Hepatocyte (in vitro differentiated cells): ENCODE measurements at regions not wholly inside any gene's neighbourhood (a gene's known extent, or its start where the extent isn't known, plus 50 kb on each side); places are given as distances from the start of the nearest gene placed in this dataset.

Experiments
- DNase-seq: peaks from one replicate; pipeline ENCODE4 v3.0.0-alpha.2; 2016; ENCODE audit warnings: low spot score
- H2AFZ ChIP-seq: fragments of 200-600 bp; sonication (generic); 2 replicates; pipeline ENCODE4 v1.6.0; 2016; ENCODE audit warnings: antibody characterized with exemption, mild to moderate bottlenecking
- H3K27ac ChIP-seq: fragments of 200-600 bp; sonication (generic); 2 replicates; pipeline ENCODE4 v1.5.1; 2016; ENCODE audit warnings: mild to moderate bottlenecking
- H3K27me3 ChIP-seq: fragments of 200-600 bp; sonication (generic); 2 replicates; pipeline ENCODE4 v1.6.1; 2016
- H3K36me3 ChIP-seq: fragments of 200-600 bp; sonication (generic); replicated peaks from 2 replicates; pipeline ENCODE4 v1.5.1; 2016; ENCODE audit warnings: low read depth; ENCODE audit not compliant: insufficient read depth
- H3K4me1 ChIP-seq: fragments of 200-600 bp; sonication (generic); 2 replicates; pipeline ENCODE4 v1.5.1; 2016; ENCODE audit warnings: mild to moderate bottlenecking, moderate library complexity; ENCODE audit not compliant: insufficient read depth
- H3K4me2 ChIP-seq: fragments of 200-600 bp; sonication (generic); 2 replicates; pipeline ENCODE4 v1.6.0; 2016
- H3K4me3 ChIP-seq: fragments of 200-600 bp; sonication (generic); 2 replicates; pipeline ENCODE4 v1.5.1; 2016; ENCODE audit warnings: mild to moderate bottlenecking
- H3K79me2 ChIP-seq: fragments of 200-600 bp; sonication (generic); 2 replicates; pipeline ENCODE4 v1.6.0; 2017; ENCODE audit warnings: mild to moderate bottlenecking
- H3K9me2 ChIP-seq: fragments of 200-600 bp; sonication (generic); replicated peaks from 2 replicates; pipeline ENCODE4 v1.6.0; 2017; ENCODE audit warnings: mild to moderate bottlenecking; ENCODE audit not compliant: insufficient read depth
- H3K9me3 ChIP-seq: fragments of 200-600 bp; sonication (generic); 2 replicates; pipeline ENCODE4 v1.5.1; 2016; ENCODE audit warnings: low read depth, mild to moderate bottlenecking
- H4K20me1 ChIP-seq: fragments of 200-600 bp; sonication (generic); 2 replicates; pipeline ENCODE4 v1.6.0; 2016; ENCODE audit warnings: mild to moderate bottlenecking; ENCODE audit not compliant: insufficient read depth, poor library complexity, severe bottlenecking
- EZH2 ChIP-seq: fragments of 200-600 bp; sonication (generic); IDR thresholded peaks from 2 replicates; pipeline ENCODE4 v1.6.1; 2016; ENCODE audit warnings: antibody characterized with exemption, mild to moderate bottlenecking, borderline replicate concordance
- EZH2phosphoT487 ChIP-seq: fragments of 200-600 bp; sonication (generic); IDR thresholded peaks from one replicate; pipeline ENCODE4 v1.6.1; 2018; ENCODE audit warnings: antibody characterized with exemption, mild to moderate bottlenecking, low read depth, moderate library complexity; ENCODE audit not compliant: unreplicated experiment, severe bottlenecking
- WGBS: methylation state at CpG from one replicate; pipeline ENCODE4 v1.1.6; 2016; ENCODE audit warnings: low lambda C conversion rate; ENCODE audit errors: missing lambda C conversion rate; 5-methylcytosine and 5-hydroxymethylcytosine counted together
- TF ChIP-seq, protein P1 (sequence below): fragments of 200-600 bp; sonication (generic); IDR thresholded peaks from 2 replicates; pipeline ENCODE4 v1.5.1; 2016; ENCODE audit warnings: antibody characterized with exemption, mild to moderate bottlenecking; ENCODE audit not compliant: poor library complexity

DNA sequence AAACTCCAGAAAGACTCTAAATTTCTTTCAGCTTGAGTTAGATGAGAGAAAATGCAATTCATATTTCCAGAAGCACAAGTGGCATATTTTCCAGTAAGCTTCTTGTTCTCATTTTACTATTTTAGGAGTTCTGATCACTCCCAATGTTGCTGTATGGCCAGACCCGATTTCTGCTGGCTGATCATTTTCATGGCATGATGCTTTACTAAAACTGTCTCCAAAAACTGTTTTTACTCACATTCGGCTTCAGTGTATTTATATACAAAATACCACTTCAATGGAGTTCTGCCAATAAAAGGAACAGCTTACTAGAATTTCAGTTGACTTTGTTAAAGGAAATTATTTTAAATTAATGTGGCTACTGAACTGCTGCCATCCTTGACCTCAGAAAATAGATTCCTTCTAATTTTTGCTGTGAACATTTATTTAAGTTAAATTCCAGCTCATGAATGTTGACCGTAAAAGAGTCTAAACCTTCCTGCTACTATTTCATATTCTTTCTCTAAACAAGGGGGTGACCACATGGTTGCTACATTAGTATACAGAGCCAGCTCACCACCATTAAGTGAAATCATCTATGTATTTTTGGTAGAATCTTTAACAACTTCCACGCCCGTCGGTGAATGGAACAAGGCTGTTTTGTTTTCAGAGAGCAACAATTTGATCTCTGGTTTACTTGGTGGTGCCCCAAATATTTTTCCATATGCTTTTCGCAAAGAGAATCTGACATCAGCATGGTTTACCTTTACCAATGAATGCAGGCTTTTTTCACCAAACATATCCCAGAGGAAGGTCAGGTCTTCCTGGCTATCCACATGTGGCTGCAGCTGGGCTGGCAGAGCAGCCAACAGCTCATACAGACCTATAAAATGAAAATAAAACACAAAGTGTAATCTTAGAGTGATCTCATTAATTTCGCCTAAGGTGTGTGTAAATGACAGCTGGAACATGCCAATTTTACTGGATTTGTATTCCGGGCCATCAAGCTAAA is 101.2 kb downstream of the MPP7 start:
- 77% methylated on average over 9 of the region's 9 CpGs for WGBS
- Histone ChIP-seq H4K20me1 (no peaks in the 10 kb centered on the region), H3K27ac (no peak overlapping the region), H3K27me3 (no peaks in the 10 kb centered on the region), H3K79me2 (no peaks in the 10 kb centered on the region), H3K4me2 (no peak overlapping the region), H3K9me3 (no peaks in the 10 kb centered on the region), H2AFZ (no peak overlapping the region), H3K36me3 (no peaks in the 10 kb centered on the region), H3K9me2 (no peaks in the 10 kb centered on the region), H3K4me3 (no peak overlapping the region), H3K4me1 (no peaks in the 10 kb centered on the region)
- no peak for DNase-seq
- TF ChIP-seq EZH2 = no peak
- TF ChIP-seq, protein P1, sequence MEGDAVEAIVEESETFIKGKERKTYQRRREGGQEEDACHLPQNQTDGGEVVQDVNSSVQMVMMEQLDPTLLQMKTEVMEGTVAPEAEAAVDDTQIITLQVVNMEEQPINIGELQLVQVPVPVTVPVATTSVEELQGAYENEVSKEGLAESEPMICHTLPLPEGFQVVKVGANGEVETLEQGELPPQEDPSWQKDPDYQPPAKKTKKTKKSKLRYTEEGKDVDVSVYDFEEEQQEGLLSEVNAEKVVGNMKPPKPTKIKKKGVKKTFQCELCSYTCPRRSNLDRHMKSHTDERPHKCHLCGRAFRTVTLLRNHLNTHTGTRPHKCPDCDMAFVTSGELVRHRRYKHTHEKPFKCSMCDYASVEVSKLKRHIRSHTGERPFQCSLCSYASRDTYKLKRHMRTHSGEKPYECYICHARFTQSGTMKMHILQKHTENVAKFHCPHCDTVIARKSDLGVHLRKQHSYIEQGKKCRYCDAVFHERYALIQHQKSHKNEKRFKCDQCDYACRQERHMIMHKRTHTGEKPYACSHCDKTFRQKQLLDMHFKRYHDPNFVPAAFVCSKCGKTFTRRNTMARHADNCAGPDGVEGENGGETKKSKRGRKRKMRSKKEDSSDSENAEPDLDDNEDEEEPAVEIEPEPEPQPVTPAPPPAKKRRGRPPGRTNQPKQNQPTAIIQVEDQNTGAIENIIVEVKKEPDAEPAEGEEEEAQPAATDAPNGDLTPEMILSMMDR = no peak
- no peak for TF ChIP-seq EZH2phosphoT487

DNA sequence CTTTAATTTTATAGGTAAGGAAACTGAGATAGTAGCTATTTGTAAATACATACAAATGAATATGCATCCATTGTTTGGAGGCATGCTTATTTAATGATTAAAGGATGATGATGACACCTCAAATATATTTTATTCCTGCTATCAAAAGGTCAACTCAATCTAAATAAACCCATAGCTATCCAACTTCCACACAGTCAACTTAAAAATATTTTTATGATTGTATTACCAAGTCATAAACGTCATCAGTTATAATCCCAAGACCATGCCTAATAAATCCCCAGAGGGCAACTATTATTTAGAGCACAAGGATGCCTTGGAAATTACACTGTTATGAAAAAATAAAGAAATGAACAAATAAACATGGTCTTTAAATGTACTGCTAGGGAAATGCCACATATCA is 102.1 kb downstream of the MPP7 start:
- no peak overlapping the region for H3K4me2 ChIP-seq
- no peaks in the 10 kb centered on the region for H3K36me3 ChIP-seq
- H4K20me1 ChIP-seq = no peaks in the 10 kb centered on the region
- H2AFZ ChIP-seq = no peak overlapping the region
- H3K4me1 ChIP-seq = no peaks in the 10 kb centered on the region
- H3K4me3 ChIP-seq = no peak overlapping the region
- no peak for DNase-seq
- no peaks in the 10 kb centered on the region for H3K27me3 ChIP-seq
- no peak overlapping the region for H3K27ac ChIP-seq
- TF ChIP-seq EZH2phosphoT487 (no peak), EZH2 (no peak)
- TF ChIP-seq, protein P1 = no peak
- no peaks in the 10 kb centered on the region for H3K9me2 ChIP-seq
- WGBS = 67% methylated on average over 1 of the region's 1 CpG
- H3K79me2 ChIP-seq = no peaks in the 10 kb centered on the region
- no peaks in the 10 kb centered on the region for H3K9me3 ChIP-seq

DNA sequence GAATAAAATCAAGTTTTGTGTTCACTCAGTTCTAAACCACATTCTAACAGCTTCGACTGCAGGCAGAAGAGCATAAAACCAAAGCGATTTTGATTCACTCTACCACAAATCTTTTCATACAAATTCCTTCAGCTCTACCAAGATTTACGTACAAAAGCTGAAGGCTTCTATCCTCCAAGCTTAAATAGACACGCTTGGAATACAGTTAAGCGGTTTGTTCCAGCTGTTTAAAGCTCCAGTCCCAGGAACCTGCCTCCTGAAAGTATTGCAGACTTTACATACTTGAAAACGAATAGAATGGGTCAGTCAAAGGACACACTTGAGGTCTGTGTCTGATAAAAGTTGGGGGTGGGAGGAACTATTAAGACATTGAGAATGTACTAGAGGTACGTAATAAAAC is 102.9 kb downstream of the MPP7 start:
- H3K4me2 ChIP-seq = no peak overlapping the region
- H3K36me3 ChIP-seq = no peaks in the 10 kb centered on the region
- H3K4me3 ChIP-seq = no peak overlapping the region
- no peak for DNase-seq
- H3K9me3 ChIP-seq = no peaks in the 10 kb centered on the region
- WGBS = 80% methylated on average over 7 of the region's 7 CpGs
- no peaks in the 10 kb centered on the region for H3K4me1 ChIP-seq
- H4K20me1 ChIP-seq = no peaks in the 10 kb centered on the region
- H3K27ac ChIP-seq = no peak overlapping the region
- H3K27me3 ChIP-seq = no peaks in the 10 kb centered on the region
- H3K9me2 ChIP-seq = no peaks in the 10 kb centered on the region
- TF ChIP-seq, protein P1 = no peak
- TF ChIP-seq EZH2 = no peak
- no peak for TF ChIP-seq EZH2phosphoT487
- no peaks in the 10 kb centered on the region for H3K79me2 ChIP-seq
- no peak overlapping the region for H2AFZ ChIP-seq
